ENCODE measurements at regions not wholly inside any gene's neighbourhood (a gene's known extent, or its start where the extent isn't known, plus 50 kb on each side); places are given as distances from the start of the nearest gene placed in this dataset.

GRCh38 chr20:6626805-6627204 lies 140.7 kb upstream of the BMP2 start:
- no peak for TF ChIP-seq CTCF (IDR thresholded peaks at IDR 0.05; ENCODE audit: control insufficient read depth, extremely low read depth, insufficient read depth)
- DNase-seq (ENCODE audit: low read depth) = no peak
- no peak overlapping the region for H3K4me3 ChIP-seq (ENCODE audit: low read depth, low read length)

GRCh38 chr20:6623989-6624388 lies 143.5 kb upstream of the BMP2 start:
- no peak for DNase-seq (ENCODE audit: low read depth)
- TF ChIP-seq CTCF (IDR thresholded peaks at IDR 0.05; ENCODE audit: control insufficient read depth, extremely low read depth, insufficient read depth) = no peak
- no peak overlapping the region for H3K4me3 ChIP-seq (ENCODE audit: low read depth, low read length)

GRCh38 chr20:6622041-6622440 lies 145.4 kb upstream of the BMP2 start:
- H3K4me3 ChIP-seq (ENCODE audit: low read depth, low read length) = no peak overlapping the region
- no peak for TF ChIP-seq CTCF (IDR thresholded peaks at IDR 0.05; ENCODE audit: control insufficient read depth, extremely low read depth, insufficient read depth)
- DNase-seq (ENCODE audit: low read depth) = no peak

GRCh38 chr20:6618051-6618450 lies 149.4 kb upstream of the BMP2 start:
- H3K4me3 ChIP-seq (ENCODE audit: low read depth, low read length) = no peak overlapping the region
- DNase-seq (ENCODE audit: low read depth) = no peak
- TF ChIP-seq CTCF (IDR thresholded peaks at IDR 0.05; ENCODE audit: control insufficient read depth, extremely low read depth, insufficient read depth) = no peak

- TF ChIP-seq CTCF (IDR thresholded peaks at IDR 0.05; ENCODE audit: control insufficient read depth, extremely low read depth, insufficient read depth) = no peak
- no peak for DNase-seq (ENCODE audit: low read depth)
- no peak overlapping the region for H3K4me3 ChIP-seq (ENCODE audit: low read depth, low read length)
These were observed 151.1 kb upstream of the BMP2 start for GRCh38 chr20:6616421-6616820.

GRCh38 chr20:6614836-6615235 lies 152.7 kb upstream of the BMP2 start:
- no peak overlapping the region for H3K4me3 ChIP-seq (ENCODE audit: low read depth, low read length)
- TF ChIP-seq CTCF (IDR thresholded peaks at IDR 0.05; ENCODE audit: control insufficient read depth, extremely low read depth, insufficient read depth) = no peak
- no peak for DNase-seq (ENCODE audit: low read depth)

GRCh38 chr20:6613280-6613861 lies 154.1 kb upstream of the BMP2 start:
- DNase-seq (ENCODE audit: low read depth) = no peak
- TF ChIP-seq CTCF (IDR thresholded peaks at IDR 0.05; ENCODE audit: control insufficient read depth, extremely low read depth, insufficient read depth) = no peak
- no peak overlapping the region for H3K4me3 ChIP-seq (ENCODE audit: low read depth, low read length)

Data from LNCaP clone FGC (cell line).